GM18505 (cell line): ENCODE measurements at regions not wholly inside any gene's neighbourhood (a gene's known extent, or its start where the extent isn't known, plus 50 kb on each side); places are given as distances from the start of the nearest gene placed in this dataset.

Experiments
- ATAC-seq: cut with Tn5 transposase; IDR thresholded peaks from one replicate; pipeline ENCODE4 v1.9.1; 2021; ENCODE audit not compliant: unreplicated experiment
- POLR2A ChIP-seq: IDR thresholded peaks from 4 replicates; pipeline ENCODE4 v1.6.1; 2011; ENCODE audit warnings: borderline replicate concordance; ENCODE audit not compliant: insufficient read depth, insufficient read length; ENCODE audit errors: extremely low read depth

GRCh38 chr2:122145856-122146255, 390.4 kb downstream of the TSN start:
- no peak for ATAC-seq

DNA sequence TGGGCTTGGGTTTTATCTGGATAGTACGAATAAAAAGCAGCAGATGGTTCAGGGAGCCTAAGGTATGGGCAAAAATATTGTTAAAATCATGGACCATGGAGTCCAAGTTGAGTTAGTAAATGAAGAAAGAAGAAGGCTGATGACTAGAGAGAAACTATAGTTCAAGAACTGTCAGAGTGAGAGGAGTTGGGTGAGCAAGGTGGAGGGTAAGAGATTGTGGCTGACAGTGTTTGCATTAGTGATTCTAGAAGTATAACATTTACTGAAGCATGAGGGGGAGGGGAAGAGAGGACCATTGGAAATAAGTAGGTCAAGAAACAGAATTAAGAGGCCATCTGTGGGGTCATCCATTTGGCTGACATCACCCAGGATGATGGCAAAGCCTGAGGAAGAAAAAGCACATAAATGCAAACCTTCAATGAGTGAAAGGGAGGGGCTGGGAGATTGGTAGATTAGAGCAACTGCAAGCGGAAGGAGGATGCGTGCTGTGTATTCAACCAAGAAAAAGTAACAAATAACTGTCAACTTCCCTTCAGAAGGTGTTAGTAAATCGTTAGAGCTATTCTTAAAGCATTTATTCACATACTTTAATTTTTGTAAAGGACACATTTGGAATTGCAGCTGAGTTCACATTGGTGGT, 392.8 kb downstream of the TSN start:
- TF ChIP-seq POLR2A: no peak
- ATAC-seq: no peak

More at GRCh38 chr2:122145856-122146255, 390.4 kb downstream of the TSN start:
- no peak for TF ChIP-seq POLR2A

- no peak for TF ChIP-seq POLR2A
- ATAC-seq: no peak
These were observed 395.3 kb downstream of the TSN start for GRCh38 chr2:122150524-122151280.

- ATAC-seq: no peak
- TF ChIP-seq POLR2A: no peak
These were observed 397.1 kb downstream of the TSN start for GRCh38 chr2:122152571-122152970.

DNA sequence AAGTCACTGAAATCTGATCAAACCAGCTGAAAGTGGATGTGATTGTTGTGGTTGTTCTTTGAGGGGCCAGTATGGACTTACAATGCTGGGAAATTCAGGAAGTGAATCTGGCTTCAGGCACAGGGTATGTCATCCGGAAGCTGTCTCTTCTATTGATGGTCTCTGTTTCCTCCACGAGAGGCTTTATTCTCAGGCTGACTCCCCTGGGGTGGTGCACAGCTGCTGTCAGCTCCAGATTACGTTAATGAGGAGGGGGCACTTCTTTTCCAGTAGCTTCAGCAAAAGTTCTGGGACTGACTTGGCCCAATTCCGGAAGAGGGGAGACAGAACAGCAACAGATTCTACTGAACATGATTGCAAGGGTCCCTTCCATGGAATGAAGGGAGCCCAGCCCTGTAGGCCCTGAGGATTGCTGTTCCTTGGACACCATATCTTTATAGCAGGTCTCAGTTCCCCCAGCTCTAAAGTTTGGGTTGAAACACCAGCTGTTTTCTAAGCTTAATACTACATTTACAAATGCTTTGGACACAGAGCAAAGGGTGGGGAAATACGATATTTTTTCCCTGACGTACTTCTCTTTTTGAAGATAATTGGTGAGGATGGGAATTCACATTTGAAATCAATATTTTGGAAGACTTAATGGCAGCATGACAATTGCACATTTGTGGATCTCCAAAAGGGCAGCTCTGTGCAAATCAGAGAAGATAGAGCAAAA, 400.9 kb downstream of the TSN start:
- no peak for ATAC-seq
- no peak for TF ChIP-seq POLR2A

GRCh38 chr2:122157158-122157557, 401.7 kb downstream of the TSN start:
- no peak for TF ChIP-seq POLR2A
- no peak for ATAC-seq

DNA sequence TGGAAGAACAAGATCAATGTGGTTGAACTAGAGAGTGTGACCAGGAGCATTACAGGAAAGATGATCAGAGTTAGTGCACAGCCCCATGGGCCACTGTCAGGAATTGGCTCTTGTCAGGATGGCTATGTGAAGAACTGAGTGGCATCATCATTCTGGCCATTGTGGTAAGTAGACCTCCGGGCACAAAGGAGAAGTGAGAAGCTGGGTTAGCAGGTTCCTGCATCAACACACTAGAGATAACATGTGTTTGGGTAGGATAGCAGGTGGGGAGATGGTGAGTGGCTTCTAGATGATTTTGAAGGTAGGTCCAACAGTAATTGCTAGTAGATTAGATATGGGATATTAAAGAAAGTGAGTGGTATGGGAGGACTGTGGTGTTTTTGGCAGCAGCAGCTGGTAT, 408.2 kb downstream of the TSN start:
- ATAC-seq: no peak
- no peak for TF ChIP-seq POLR2A

DNA sequence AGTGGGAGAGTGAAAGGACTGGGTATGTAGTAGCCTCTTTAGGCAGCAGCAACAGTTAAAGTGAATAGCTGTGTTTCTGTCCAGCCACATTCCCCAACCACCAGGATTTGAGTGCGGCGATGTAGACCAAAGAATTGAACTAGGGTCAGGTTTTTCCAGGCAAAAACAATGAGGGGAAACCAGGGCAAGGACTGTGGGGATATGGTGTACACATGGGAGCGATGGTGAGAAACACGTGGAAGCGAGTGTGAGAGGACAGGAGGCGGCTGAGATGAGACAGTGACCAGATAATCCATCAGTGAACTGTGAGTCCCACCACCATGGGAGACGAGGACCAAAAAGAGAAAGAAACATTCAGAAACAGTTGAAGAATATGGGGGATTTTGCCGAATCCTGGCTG, 409.5 kb downstream of the TSN start:
- ATAC-seq: no peak
- no peak for TF ChIP-seq POLR2A

DNA sequence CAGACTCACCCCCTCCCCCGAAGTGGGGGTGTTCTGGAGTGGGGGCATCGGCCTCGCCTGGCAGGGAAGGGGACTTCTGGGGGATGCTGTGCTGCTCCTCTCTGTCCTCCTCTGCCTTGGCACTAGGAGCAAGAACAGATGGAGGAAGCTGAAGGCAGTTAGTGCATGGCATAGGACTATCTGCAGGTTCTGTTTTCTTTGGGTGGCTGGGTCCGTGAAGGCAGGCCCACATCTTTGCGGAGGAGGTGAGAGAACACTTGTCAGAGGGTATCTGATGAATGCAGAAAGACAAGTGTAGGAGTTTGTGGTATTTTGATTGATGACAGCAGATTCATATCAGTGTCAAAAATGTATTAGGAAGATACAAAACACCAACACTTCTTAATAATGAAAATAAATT, 411.4 kb downstream of the TSN start:
- no peak for TF ChIP-seq POLR2A
- ATAC-seq: no peak

DNA sequence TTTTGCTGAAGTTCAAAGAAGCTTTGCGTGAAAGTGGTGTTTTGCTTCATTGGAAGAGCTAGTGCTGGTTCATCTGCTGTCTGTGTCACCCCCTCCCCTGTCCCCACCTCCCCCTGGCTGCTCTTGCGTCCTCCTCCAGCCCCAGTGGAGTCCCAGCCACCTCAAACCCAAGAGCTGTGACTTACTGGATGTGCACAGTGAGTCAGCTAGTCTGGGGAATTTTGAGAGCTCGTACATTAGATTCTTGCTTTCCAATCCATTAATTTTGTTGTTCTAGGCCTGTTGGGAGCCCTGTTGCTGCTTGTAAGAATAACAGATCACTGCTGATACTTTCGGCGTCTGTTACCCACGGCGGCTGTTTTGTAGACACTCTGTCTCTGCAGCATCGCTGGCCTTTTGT, 412.1 kb downstream of the TSN start:
- no peak for TF ChIP-seq POLR2A

GRCh38 chr2:122168799-122169198, 413.3 kb downstream of the TSN start:
- ATAC-seq: no peak
- TF ChIP-seq POLR2A: no peak

More for the DNA sequence above, 412.1 kb downstream of the TSN start:
- no peak for ATAC-seq

DNA sequence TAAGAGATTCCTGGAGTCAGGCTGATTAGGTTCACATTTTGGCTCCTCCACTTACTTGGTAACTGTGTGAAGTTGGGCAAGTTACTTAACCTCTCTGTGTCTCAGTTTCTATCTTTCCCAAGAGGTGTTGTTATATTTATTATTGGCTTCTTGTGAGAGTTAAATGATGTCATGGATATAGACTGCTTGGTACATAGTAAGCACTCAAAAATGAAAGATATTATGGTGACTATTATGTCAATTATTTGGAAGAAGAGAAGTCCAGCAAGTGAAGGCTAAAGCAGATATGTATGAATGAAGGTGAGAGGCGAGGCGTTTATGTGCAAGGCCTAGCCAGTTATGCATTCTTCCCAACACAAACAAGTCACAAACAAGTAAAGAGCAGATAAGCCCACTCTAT, 417.4 kb downstream of the TSN start:
- no peak for TF ChIP-seq POLR2A
- ATAC-seq: no peak

- TF ChIP-seq POLR2A: no peak
- no peak for ATAC-seq
These were observed 418.6 kb downstream of the TSN start for GRCh38 chr2:122174061-122174460.
